GM13977 (cell line): ENCODE measurements at regions not wholly inside any gene's neighbourhood (a gene's known extent, or its start where the extent isn't known, plus 50 kb on each side); places are given as distances from the start of the nearest gene placed in this dataset.

Experiments
- DNase-seq: peaks from one replicate; pipeline ENCODE4 v3.0.0; 2012; ENCODE audit warnings: low spot score
- in situ Hi-C: fragments of 300-500 bp; cut with MboI; formaldehyde crosslinking; loops from one replicate; pipeline ENCODE4 v1.12.0; 2022; ENCODE audit warnings: low sequenced_read_pairs, low pct_unique_long_range_greater_than_20kb, mixed read lengths, inconsistent platforms; ENCODE audit not compliant: unreplicated experiment
- TF ChIP-seq, protein P1 (sequence below): IDR thresholded peaks from 2 replicates; pipeline ENCODE4 v1.5.1; 2012; ENCODE audit warnings: mild to moderate bottlenecking, control low read depth; ENCODE audit not compliant: insufficient read depth; ENCODE audit errors: extremely low read depth, missing control alignments

DNA sequence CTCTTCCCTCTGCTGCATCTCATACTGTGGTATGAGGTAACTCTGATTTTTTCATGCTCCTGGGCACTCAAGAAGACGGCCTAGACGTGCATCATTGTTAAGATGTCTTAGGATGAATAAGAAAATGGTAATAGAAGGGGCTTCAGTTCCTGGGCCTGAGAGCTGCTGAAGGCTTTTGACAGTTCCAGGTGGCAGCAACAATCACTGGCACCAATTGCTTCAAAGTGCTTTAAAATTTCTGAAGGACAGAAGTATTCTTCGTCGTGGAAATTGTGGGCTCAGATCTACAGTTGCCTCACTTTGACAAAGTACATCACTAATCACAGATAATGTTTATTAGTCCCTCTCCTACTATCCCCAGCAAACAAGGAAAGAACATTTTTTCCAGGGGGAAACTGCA, 536.6 kb upstream of the CAMK1G start:
- TF ChIP-seq, protein P1, sequence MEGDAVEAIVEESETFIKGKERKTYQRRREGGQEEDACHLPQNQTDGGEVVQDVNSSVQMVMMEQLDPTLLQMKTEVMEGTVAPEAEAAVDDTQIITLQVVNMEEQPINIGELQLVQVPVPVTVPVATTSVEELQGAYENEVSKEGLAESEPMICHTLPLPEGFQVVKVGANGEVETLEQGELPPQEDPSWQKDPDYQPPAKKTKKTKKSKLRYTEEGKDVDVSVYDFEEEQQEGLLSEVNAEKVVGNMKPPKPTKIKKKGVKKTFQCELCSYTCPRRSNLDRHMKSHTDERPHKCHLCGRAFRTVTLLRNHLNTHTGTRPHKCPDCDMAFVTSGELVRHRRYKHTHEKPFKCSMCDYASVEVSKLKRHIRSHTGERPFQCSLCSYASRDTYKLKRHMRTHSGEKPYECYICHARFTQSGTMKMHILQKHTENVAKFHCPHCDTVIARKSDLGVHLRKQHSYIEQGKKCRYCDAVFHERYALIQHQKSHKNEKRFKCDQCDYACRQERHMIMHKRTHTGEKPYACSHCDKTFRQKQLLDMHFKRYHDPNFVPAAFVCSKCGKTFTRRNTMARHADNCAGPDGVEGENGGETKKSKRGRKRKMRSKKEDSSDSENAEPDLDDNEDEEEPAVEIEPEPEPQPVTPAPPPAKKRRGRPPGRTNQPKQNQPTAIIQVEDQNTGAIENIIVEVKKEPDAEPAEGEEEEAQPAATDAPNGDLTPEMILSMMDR, result no peak
- no peak for DNase-seq
- in situ Hi-C loops, result no loop called here

DNA sequence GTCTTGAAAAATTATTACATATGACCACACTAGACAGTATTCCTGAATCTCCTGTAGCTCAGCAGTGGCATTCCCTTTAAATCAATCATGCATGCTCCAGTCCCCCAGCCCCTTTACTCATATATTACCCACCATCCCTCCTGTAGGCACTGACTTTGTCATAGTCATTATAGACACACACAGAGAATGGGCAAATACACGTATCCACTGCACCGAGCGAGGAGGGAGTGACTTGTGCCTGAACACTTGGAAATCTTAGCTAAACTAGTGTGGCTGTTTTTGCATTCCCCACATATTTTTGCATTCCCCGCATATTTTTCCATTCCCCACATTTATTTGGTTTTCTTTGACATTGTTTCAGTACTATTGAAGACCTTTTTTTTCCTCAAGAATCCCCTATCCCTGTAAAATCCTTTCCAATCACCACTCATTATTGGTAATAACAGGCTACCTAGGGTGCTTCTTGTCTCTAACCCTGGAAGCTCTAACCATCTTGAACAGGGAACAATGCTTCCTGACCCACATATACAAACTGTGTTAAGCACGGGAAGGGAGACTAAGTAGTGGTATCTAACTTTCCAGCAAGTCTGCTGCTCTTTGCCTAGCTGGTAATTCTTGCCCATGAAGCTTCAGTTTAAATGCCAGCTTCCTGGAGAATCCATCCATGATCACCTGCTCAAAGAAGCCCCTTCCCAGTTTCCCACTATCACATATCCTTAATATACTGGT, 534.4 kb upstream of the CAMK1G start:
- TF ChIP-seq, protein P1, result no peak
- in situ Hi-C loops, result no loop called here
- no peak for DNase-seq

DNA sequence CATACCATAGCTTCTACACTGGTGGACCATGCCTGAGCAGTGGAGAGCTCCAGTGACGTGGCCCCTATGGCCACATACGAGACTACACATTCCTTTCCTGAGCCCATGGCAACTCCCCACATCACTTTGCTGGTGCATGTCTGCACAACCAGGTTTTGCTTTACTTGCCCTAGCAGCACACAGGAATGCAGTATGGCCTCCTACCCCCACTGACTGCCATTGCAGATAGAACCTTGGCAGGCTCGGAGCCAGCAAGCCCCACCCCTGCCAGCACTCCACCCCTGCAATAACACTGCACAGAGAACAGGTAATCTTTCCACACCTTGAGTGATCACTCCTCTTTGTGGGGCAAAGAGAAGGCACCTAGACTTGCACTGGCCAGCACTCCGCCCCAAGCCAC, 531.9 kb upstream of the CAMK1G start:
- in situ Hi-C loops, result no loop called here
- TF ChIP-seq, protein P1, result no peak

GRCh38 chr1:209053587-209053986, 529.9 kb upstream of the CAMK1G start:
- DNase-seq, result no peak
- in situ Hi-C loops, result no loop called here
- TF ChIP-seq, protein P1, result no peak

More for the DNA sequence above, 531.9 kb upstream of the CAMK1G start:
- DNase-seq, result no peak

DNA sequence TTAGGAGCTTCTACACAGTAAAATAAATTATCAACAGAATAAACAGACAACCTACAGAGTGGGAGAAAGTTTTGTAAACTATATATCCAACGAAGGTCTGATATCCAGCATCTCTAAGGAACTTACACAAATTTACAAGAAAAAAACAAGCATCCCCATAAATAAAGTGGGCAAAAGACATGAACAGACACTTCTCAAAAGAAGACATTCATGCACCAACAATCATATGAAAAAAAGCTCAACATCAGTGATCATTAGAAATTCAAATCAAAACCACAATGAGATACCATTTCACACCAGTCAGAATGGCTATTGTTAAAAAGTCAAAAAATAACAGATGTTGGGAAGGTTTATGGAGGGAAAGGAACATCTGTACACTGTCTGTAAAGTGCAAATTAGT, 526.4 kb upstream of the CAMK1G start:
- TF ChIP-seq, protein P1, result no peak
- no peak for DNase-seq
- in situ Hi-C loops, result no loop called here

DNA sequence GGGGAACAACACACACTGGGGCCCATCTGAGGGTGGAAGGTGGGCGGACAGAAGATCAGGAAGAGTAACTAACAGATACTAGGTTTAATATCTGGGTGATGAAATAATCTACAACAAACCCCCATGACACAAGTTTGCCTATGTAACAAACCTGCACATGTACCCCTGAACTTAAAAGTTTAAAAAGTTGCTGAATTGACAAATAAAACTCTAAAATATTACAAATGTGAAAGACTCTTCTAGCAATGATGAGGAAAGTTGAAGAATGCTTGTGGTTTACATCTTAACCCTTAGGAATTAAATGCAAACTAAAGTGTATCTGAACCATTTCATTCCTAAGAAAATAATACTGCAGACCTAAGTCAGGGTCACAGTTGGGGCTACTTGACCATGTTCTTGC, 525.6 kb upstream of the CAMK1G start:
- no peak for DNase-seq
- TF ChIP-seq, protein P1, result no peak
- in situ Hi-C loops, result no loop called here

- in situ Hi-C loops, result no loop called here
Measured at GRCh38 chr1:209059376-209059775, 524.1 kb upstream of the CAMK1G start.

More at GRCh38 chr1:209059376-209059775, 524.1 kb upstream of the CAMK1G start:
- TF ChIP-seq, protein P1, result no peak
- no peak for DNase-seq
